Keratinocyte (primary cell): ENCODE measurements at regions not wholly inside any gene's neighbourhood (a gene's known extent, or its start where the extent isn't known, plus 50 kb on each side); places are given as distances from the start of the nearest gene placed in this dataset.

Experiments used
- DNase-seq: peaks from one replicate; pipeline ENCODE4 v3.0.0-alpha.2; 2011; ENCODE audit warnings: low read depth, missing footprints, low spot score
- FAIRE-seq: peaks from 2 replicates; lab custom pipeline; 2011; peaks lifted over from hg19 to GRCh38; lab: Jason Lieb, UNC
- H2AFZ ChIP-seq: 2 replicates; pipeline ENCODE4 v1.6.0; 2012; ENCODE audit warnings: low read length, control low read depth, inconsistent platforms; ENCODE audit not compliant: control insufficient read depth
- H3K27ac ChIP-seq: 2 replicates; pipeline ENCODE4 v1.5.1; 2011; ENCODE audit warnings: low read length; ENCODE audit not compliant: control insufficient read depth, insufficient read depth
- H3K27me3 ChIP-seq: 3 replicates; pipeline ENCODE4 v1.6.0; 2011; ENCODE audit warnings: low read length; ENCODE audit not compliant: control insufficient read depth, insufficient read depth; ENCODE audit errors: extremely low read depth
- H3K36me3 ChIP-seq, 2 experiments: 2 replicates in 1 of 2; 3 replicates in 1 of 2; pipeline ENCODE4 v1.5.1; 2011; ENCODE audit warnings: low read length in 2 of 2, mild to moderate bottlenecking in 1 of 2; ENCODE audit not compliant: control insufficient read depth in 2 of 2, insufficient read depth in 2 of 2; ENCODE audit errors: extremely low read depth in 1 of 2
- H3K4me1 ChIP-seq: 3 replicates; pipeline ENCODE4 v1.5.1; 2011; ENCODE audit warnings: low read length; ENCODE audit not compliant: control insufficient read depth, insufficient read depth; ENCODE audit errors: extremely low read depth
- H3K4me2 ChIP-seq: 3 replicates; pipeline ENCODE4 v1.6.0; 2011; ENCODE audit warnings: low read depth, low read length; ENCODE audit not compliant: control insufficient read depth, insufficient read depth; ENCODE audit errors: extremely low read depth
- H3K4me3 ChIP-seq, 3 experiments: fragments of 200-600 bp in 1 of 3; sonication (generic) in 1 of 3; 2 replicates in 2 of 3; 3 replicates in 1 of 3; pipeline ENCODE4 v1.5.1; 2011 to 2016; ENCODE audit warnings: low read length in 3 of 3, mild to moderate bottlenecking in 3 of 3, control low read depth in 2 of 3, inconsistent platforms in 1 of 3, low read depth in 1 of 3, mixed read lengths in 1 of 3, mixed run types in 1 of 3, moderate library complexity in 1 of 3; ENCODE audit not compliant: control insufficient read depth in 2 of 3, insufficient read depth in 2 of 3; ENCODE audit errors: extremely low read depth in 1 of 3
- H3K79me2 ChIP-seq: 2 replicates; pipeline ENCODE4 v1.6.0; 2012; ENCODE audit warnings: low read length; ENCODE audit not compliant: control insufficient read depth, insufficient read depth
- H3K9ac ChIP-seq: 3 replicates; pipeline ENCODE4 v1.6.0; 2011; ENCODE audit warnings: low read length; ENCODE audit not compliant: control insufficient read depth, insufficient read depth; ENCODE audit errors: extremely low read depth
- H3K9me1 ChIP-seq: 3 replicates; pipeline ENCODE4 v1.6.0; 2011; ENCODE audit warnings: low read length; ENCODE audit not compliant: control insufficient read depth, insufficient read depth; ENCODE audit errors: extremely low read depth
- H3K9me3 ChIP-seq: 2 replicates; pipeline ENCODE4 v1.5.1; 2012; ENCODE audit warnings: low read depth, low read length; ENCODE audit not compliant: control insufficient read depth
- H4K20me1 ChIP-seq: 3 replicates; pipeline ENCODE4 v1.6.0; 2011; ENCODE audit warnings: low read length; ENCODE audit not compliant: control insufficient read depth, insufficient read depth; ENCODE audit errors: extremely low read depth
- CTCF ChIP-seq, 3 experiments: IDR thresholded peaks in 1 of 3; conservative IDR thresholded peaks in 1 of 3; optimal IDR thresholded peaks in 1 of 3; 2 replicates in 2 of 3; 3 replicates in 1 of 3; pipeline versions ENCODE3 to v1.5.1; 2011; ENCODE audit warnings: low read length in 3 of 3, mild to moderate bottlenecking in 3 of 3, moderate library complexity in 2 of 3, control low read depth in 1 of 3, inconsistent platforms in 1 of 3; ENCODE audit not compliant: insufficient read depth in 2 of 3; ENCODE audit errors: extremely low read depth in 1 of 3
- EZH2 ChIP-seq: IDR thresholded peaks from one replicate; pipeline ENCODE4 v1.6.1; 2012; ENCODE audit warnings: inconsistent platforms, mild to moderate bottlenecking, low read length, moderate library complexity
- dilution Hi-C: fragments of 300-500 bp; cut with MboI; formaldehyde crosslinking; loops from one replicate; pipeline ENCODE4 v1.7.0; 2020; ENCODE audit warnings: low sequenced_read_pairs; ENCODE audit not compliant: extremely low pct_ligation_motif_present

DNA sequence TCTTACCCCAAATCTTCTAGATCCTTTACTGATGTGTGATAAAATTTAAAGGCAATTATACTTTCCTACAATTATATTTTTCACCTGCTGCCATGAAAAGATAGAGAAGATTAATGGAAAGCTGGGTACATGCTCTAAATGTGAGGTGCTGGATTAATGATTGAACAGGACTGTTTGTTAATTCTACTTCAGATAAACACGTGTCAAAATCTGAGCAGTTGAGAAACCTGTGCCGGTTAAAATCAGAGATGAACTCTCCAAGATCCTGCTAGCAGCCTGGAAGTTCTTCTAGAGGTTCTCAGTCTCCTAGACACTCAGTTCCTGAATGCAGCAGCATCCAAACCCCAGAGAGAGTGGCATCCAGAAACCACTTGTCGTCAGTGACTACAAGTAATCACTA lies 69.2 kb downstream of the INHBA start:
- no peaks in the 10 kb centered on the region for H3K79me2 ChIP-seq
- no peak overlapping the region for H3K27ac ChIP-seq
- DNase-seq (no peak), FAIRE-seq (no peak)
- dilution Hi-C loops, result no loop called here
- H3K4me3 ChIP-seq, result no peak overlapping the region
- no peaks in the 10 kb centered on the region for H3K36me3 ChIP-seq
- H2AFZ ChIP-seq, result no peak overlapping the region
- H4K20me1 ChIP-seq, result no peaks in the 10 kb centered on the region
- no peaks in the 10 kb centered on the region for H3K9me3 ChIP-seq
- H3K9me1 ChIP-seq, result no peaks in the 10 kb centered on the region
- peaks cover 4% of the 10 kb centered on the region for H3K4me1 ChIP-seq
- H3K9ac ChIP-seq, result no peak overlapping the region
- H3K4me2 ChIP-seq, result no peak overlapping the region
- no peak for TF ChIP-seq CTCF (optimal IDR thresholded peaks at IDR 0.05 in 1 of 3, IDR thresholded peaks at IDR 0.05 in 1 of 3, conservative IDR thresholded peaks at IDR 0.05 in 1 of 3; ENCODE audit: extremely low read depth in 1 of 3, insufficient read depth in 2 of 3, low read length in 3 of 3)
- no peak for TF ChIP-seq EZH2
- H3K27me3 ChIP-seq, result no peaks in the 10 kb centered on the region

GRCh38 chr7:41630741-41631140 lies 72.1 kb downstream of the INHBA start:
- dilution Hi-C loops, result no loop called here

More at GRCh38 chr7:41630741-41631140, 72.1 kb downstream of the INHBA start:
- no peak overlapping the region for H2AFZ ChIP-seq
- no peaks in the 10 kb centered on the region for H3K9me1 ChIP-seq
- H3K4me1 ChIP-seq, result peaks cover 4% of the 10 kb centered on the region
- no peak for DNase-seq
- TF ChIP-seq CTCF (optimal IDR thresholded peaks at IDR 0.05 in 1 of 3, IDR thresholded peaks at IDR 0.05 in 1 of 3, conservative IDR thresholded peaks at IDR 0.05 in 1 of 3; ENCODE audit: extremely low read depth in 1 of 3, insufficient read depth in 2 of 3, low read length in 3 of 3) (no peak), EZH2 (no peak)
- H3K79me2 ChIP-seq, result no peaks in the 10 kb centered on the region
- no peaks in the 10 kb centered on the region for H3K9me3 ChIP-seq
- H3K27me3 ChIP-seq, result no peaks in the 10 kb centered on the region
- H3K27ac ChIP-seq, result no peak overlapping the region
- no peak overlapping the region for H3K4me3 ChIP-seq
- no peak for FAIRE-seq
- H3K9ac ChIP-seq, result no peak overlapping the region
- no peaks in the 10 kb centered on the region for H4K20me1 ChIP-seq
- no peak overlapping the region for H3K4me2 ChIP-seq
- H3K36me3 ChIP-seq, result no peaks in the 10 kb centered on the region
